WTC11 (cell line): ENCODE measurements at regions not wholly inside any gene's neighbourhood (a gene's known extent, or its start where the extent isn't known, plus 50 kb on each side); places are given as distances from the start of the nearest gene placed in this dataset.

ENCODE experiments used
- ATF1 ChIP-seq: sonication (generic); formaldehyde crosslinking; IDR thresholded peaks from 2 replicates; pipeline ENCODE4 v1.8.1; 2023; ENCODE audit warnings: mild to moderate bottlenecking, moderate library complexity, missing genetic modification reagents
- CTCF ChIP-seq: fragments of 200-600 bp; IDR thresholded peaks from 2 replicates; pipeline ENCODE4 v1.8.0; 2022; ENCODE audit warnings: antibody characterized with exemption
- ELF4 ChIP-seq: sonication (generic); formaldehyde crosslinking; IDR thresholded peaks from 2 replicates; pipeline ENCODE4 v1.8.1; 2022; ENCODE audit warnings: low read depth, mild to moderate bottlenecking, moderate library complexity, missing genetic modification reagents
- ZNF425 ChIP-seq: fragments of 250-450 bp; sonication (Bioruptor Pico); conservative IDR thresholded peaks from 2 replicates; pipeline ENCODE4 v1.9.0; 2021; ENCODE audit warnings: mild to moderate bottlenecking
- TF ChIP-seq, protein P1 (sequence below): sonication (generic); formaldehyde crosslinking; IDR thresholded peaks from 2 replicates; pipeline ENCODE4 v1.8.0; 2022; ENCODE audit warnings: mild to moderate bottlenecking, missing genetic modification reagents
- TF ChIP-seq, protein P2 (sequence below): sonication (generic); formaldehyde crosslinking; IDR thresholded peaks from 2 replicates; pipeline ENCODE4 v1.8.0; 2022; ENCODE audit warnings: mild to moderate bottlenecking, missing genetic modification reagents
- TF ChIP-seq, protein P3 (sequence below): sonication (generic); formaldehyde crosslinking; IDR thresholded peaks from 2 replicates; pipeline ENCODE4 v1.8.0; 2022; ENCODE audit warnings: mild to moderate bottlenecking, missing genetic modification reagents

DNA sequence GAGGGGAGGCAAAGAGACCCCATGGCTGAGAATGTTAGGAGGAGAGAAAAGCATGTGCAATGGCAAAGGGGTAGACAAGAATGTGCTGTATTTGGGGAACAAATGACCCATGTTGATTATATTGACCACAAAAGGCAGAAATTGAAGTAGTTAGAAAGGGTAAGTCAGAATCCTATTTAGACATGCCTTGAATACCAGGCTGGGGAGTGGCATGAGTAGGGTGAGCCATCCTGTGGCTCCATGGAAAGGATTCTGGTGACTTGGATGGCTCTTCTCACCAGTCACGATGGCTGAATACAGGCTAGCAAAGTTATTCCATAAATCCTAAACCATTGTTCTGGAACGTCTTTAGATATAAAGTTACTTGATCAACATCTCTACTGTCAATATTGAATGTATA is 73.4 kb upstream of the MEF2C start:
- TF ChIP-seq CTCF (no peak), ZNF425 (CRISPR knock-in tag) (no peak), ATF1 (no peak), ELF4 (no peak)
- TF ChIP-seq, protein P1, sequence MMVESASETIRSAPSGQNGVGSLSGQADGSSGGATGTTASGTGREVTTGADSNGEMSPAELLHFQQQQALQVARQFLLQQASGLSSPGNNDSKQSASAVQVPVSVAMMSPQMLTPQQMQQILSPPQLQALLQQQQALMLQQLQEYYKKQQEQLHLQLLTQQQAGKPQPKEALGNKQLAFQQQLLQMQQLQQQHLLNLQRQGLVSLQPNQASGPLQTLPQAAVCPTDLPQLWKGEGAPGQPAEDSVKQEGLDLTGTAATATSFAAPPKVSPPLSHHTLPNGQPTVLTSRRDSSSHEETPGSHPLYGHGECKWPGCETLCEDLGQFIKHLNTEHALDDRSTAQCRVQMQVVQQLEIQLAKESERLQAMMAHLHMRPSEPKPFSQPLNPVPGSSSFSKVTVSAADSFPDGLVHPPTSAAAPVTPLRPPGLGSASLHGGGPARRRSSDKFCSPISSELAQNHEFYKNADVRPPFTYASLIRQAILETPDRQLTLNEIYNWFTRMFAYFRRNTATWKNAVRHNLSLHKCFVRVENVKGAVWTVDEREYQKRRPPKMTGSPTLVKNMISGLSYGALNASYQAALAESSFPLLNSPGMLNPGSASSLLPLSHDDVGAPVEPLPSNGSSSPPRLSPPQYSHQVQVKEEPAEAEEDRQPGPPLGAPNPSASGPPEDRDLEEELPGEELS = no peak
- TF ChIP-seq, protein P2, sequence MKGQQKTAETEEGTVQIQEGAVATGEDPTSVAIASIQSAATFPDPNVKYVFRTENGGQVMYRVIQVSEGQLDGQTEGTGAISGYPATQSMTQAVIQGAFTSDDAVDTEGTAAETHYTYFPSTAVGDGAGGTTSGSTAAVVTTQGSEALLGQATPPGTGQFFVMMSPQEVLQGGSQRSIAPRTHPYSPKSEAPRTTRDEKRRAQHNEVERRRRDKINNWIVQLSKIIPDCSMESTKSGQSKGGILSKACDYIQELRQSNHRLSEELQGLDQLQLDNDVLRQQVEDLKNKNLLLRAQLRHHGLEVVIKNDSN = no peak
- TF ChIP-seq, protein P3, sequence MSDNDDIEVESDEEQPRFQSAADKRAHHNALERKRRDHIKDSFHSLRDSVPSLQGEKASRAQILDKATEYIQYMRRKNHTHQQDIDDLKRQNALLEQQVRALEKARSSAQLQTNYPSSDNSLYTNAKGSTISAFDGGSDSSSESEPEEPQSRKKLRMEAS (CRISPR knock-in tag) = no peak
